ENCODE measurements at regions not wholly inside any gene's neighbourhood (a gene's known extent, or its start where the extent isn't known, plus 50 kb on each side); places are given as distances from the start of the nearest gene placed in this dataset.

GRCh38 chr5:8865686-8866374 is 680.0 kb downstream of the SEMA5A start:
- TF ChIP-seq EZH2 (IDR thresholded peaks at IDR 0.05; ENCODE audit: borderline replicate concordance, low read length) (no peak), CTCF (conservative IDR thresholded peaks at IDR 0.05 in 1 of 2, IDR thresholded peaks at IDR 0.05 in 1 of 2; ENCODE audit: extremely low read depth in 1 of 2, insufficient read depth in 1 of 2, low read depth in 1 of 2, low read length in 2 of 2) (no peak)
